Stimulated activated CD8-positive, alpha-beta memory T cell treated with anti-CD3 and anti-CD28 coated beads, Interleukin-4, amount 100 ng/mL, for 4 hours (primary cell): ENCODE measurements at regions not wholly inside any gene's neighbourhood (a gene's known extent, or its start where the extent isn't known, plus 50 kb on each side); places are given as distances from the start of the nearest gene placed in this dataset.

ENCODE experiments used
- DNase-seq, 2 donors: peaks; one replicate each; pipeline ENCODE4 v3.0.0-alpha.2; 2020; ENCODE audit warnings: low read depth in 2 of 2, low spot score in 1 of 2

DNA sequence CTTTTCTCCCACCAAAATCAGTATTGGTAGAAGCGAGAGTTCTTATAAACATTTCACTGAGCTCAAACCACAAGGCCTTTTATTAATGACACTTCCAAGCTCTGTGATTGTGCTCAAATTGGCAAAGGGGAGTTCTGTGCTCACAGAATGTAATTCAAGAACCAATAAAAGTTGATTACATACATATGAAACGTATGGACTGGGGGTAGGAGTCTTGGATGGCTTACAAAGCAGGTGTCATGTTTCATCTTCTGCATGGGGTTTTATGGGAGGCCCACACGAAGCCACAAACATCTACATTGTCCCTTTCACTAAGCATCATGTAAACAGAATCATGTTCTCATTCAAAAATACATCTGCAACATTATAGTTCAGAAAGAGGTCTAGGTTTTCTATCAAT, 828.3 kb downstream of the VRK1 start:
- no peak for DNase-seq

DNA sequence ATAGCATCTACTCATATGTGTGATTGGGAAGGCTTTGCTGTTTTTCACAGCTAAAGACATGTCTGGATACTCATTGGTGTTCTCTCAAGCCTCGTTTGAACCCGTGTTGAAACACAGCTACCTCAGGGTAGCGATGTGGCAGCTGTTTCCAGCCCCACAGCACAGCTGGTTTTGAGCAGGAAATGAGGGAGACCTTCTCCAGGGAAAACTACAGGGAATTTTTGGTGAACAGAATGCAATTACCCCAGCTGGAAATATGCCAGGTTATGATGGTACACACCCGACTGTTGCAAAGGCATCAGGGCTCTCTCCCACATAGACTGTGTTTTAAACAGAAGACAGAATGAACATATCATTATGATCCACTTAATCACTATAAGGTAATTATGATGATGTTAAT, 828.9 kb downstream of the VRK1 start:
- DNase-seq = no peak

DNA sequence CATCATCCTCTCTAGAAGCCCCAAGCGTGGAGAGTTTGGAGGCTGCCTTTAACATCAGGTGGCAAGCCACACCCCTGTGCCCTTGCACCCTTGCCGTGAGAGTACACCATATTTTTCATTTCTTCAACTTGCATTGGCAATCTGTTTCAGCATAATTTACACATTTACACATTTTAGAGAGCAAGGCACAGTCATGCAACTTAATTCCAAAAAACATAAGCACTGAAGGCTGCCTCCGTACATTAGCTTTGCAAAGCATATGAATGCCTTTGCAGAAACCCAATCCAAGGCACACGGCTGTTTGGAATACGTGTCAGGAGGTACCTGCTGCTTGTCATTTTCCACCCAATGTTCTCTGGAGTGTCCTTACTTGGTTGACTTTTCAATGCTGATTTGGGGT, 833.1 kb downstream of the VRK1 start:
- no peak for DNase-seq

DNA sequence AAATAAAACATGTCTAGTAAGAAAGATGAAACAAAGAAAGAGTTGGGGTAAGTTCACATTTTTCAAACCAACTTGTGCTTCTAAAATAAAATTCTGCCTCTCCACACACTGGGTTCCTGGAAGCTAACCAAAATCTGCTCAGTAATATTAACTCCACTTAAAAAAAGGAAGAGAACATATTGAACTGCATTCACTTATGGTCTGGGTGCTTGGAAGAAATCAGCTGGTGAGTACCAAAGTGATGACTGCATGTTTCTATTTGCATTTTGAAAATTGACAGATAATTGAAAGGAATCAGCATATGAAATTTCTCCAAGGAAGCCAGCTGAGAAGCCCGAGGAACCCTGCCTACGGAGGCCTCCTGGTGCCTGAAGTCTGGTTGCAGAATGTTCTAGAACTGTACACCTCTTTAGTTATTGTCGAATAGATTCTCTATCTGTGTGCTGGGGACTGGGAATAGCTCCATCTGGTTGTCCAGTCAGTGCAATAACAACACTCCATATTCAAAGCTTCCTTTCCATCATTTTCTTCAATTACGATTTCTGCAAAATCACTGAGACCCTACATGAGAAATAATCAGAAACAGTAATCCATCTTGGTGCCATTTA, 836.1 kb downstream of the VRK1 start:
- no peak for DNase-seq

DNA sequence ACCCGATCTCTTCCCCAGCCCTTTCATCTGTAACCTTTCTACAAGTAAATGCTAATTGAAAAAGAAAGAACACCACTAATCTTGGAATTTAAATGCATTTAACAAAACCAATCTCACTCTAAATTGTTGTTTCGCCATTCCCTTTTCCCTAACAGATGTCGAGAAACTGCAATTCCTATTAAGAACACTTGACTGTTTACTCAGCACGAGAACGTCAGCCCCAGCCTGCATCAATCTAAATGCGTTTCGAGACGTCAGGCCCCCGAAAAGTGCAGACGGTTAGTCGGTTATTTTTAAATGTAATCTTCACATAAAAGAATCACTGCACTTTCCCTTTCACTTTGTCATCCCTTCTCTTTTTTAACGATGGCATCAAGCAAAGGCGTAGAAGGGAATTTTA, 837.6 kb downstream of the VRK1 start:
- DNase-seq = no peak

DNA sequence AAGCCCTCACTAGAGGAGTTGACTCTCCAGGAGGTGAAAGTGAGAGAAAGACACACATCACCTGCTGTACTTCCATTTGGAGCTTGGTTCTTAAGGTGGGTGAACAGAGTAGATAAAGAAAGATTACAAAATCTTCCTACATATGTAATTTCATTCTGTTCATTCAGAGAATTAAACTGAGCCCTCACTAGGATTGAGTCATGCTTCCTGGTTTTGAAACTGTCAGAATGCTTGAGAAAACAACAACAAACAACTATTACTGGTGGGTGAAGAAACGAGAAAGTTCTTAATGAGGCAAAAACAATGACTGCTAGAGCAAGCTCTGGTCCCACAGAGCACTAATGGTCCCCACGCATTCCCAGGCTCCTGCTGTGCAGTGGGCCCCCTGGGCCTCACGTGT, 841.7 kb downstream of the VRK1 start:
- no peak for DNase-seq

DNA sequence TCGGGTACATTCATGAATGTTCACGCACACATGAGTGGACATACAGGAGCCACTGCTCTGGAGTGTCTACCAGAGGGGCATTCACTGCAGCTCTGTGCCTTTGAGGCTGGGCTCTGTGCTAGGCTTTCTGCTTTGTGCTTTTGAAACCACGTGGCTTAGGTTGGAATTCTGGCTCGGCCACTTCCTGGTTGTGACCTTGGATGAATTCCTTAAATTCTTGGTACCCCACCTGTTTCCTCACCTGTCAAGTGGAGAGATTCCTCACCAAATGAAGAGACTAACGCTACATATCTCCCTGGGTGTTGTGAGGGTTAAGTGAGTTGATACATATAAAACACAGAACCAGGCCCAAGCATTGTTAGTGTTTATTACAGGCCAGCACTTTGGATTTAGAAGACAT, 842.8 kb downstream of the VRK1 start:
- no peak for DNase-seq

DNA sequence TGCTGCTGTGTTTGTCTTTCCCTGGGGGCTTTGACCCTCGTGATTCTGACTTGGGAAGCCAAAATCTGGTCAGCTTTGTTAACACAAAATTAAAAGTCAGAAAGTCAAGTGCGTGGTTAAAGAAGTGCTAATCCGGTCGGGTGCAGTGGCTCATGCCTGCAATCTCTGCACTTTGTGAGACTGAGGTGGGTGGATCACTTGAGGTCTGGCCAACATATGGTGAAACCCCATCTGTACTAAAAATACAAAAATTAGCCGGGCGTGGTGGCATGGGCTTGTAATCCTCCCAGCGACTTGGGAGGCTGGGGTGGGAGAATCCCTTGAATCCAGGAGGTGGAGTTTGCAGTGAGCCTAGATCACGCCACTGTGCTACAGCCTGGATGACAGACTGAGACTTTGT, 844.6 kb downstream of the VRK1 start:
- no peak for DNase-seq

DNA sequence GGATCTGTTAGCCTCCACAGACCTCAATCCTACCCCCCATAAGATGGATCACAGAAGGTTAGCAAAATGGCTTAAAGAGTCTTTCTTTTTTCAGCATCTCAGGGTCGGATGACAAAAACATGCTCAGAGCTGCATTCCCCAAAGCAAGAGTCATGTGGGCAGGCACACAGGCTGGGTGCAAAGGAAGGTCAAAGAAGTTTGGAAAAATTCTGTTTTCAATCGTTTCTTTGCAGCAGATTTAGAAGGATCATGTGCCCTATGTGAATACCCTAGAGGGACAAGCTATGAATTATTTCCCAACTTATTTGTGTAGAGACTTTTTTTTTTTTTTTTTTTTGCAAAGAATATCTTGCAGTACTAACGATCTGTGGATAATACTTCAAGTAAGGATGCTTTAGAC, 845.4 kb downstream of the VRK1 start:
- no peak for DNase-seq

DNA sequence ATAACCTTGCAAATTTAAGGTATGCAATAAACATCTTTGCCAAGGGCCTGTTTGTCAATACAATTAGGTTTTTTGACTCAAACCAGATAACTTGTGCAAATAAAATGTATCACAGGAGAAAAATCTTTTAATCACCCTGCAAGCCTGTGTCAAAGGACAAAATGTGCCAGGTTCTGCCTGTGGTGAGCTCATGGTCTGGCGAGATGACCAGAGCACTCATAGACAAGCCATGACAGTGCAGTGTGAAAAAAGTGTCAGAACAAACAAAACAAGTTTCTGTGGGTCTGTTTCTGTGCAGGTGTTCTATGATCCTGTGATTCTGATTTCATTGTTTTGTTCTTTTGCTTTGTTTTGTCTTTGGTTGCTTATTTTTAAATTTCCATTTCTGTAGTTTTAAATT, 847.2 kb downstream of the VRK1 start:
- DNase-seq = no peak

DNA sequence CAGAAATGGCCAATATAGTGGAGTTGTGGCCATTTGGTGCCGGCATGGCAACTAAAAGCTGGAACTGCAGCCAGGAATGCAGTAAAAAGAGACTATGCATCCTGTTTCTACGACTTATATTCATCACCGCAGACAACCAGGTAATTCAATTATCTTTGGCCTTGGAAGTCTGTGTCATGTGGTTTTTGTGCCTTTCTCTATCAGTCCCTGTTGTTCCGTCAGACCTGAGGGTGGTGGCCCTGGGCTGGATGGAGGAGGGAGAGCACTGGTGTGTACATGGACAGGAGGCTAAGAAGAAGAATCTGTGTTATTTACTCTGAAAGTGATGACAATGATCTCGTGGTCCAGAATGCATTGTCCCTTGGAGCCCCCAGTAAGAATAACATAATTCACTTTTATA, 852.6 kb downstream of the VRK1 start:
- no peak for DNase-seq

DNA sequence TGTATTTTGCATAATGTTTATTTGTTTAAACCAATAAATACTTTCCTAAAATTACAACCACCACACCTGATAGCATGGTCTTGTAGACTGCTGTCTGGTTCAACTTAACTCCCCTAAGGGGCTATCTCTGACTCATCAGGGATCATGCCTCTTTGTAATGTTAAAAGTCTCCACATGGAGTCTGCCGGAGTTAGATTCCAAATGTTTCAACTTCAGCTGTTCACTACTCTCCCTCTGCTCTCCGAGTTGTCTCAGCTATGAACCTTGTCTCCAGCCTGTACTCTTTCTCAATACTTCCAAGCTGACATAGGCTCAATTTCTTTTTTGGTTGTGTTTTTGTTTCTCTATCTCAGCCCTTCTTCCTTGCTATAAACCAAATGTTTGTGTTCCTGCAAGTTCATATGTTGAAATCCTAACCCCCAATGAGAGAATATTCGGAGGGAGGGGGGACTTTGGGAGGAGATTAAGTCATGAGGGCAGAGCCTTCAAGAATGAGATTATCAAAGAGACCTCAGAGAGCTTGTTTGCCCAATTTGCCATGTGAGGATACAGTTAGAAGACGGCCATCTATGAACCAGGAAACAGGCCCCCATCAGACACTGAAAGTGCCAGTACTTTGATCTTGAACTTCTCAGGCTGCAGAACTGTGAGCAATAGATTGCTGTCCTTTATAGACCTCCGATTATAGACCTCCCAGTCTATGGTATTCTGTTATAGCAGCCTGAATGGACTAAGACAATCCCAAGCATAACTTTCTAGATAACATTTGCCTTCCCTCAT, 858.2 kb downstream of the VRK1 start:
- DNase-seq = no peak

DNA sequence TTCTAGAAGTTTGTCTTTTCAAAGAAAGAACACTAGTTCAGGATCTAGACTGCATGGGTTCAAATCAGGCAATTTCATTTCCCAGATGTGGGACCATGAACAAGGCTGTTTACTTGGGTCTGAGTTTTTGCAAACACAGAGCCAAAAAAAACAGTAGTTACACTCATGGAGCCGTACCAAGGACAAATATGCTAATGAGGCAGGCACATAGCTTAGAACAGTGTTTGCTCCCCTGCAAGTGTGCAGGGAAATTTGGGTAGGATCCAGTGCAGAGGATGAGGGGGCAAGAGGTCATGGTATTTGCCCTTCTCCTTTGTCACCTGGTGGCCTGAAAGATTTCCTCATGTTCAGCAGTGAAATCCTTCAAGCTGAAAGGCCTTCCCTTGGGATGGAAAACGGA, 860.4 kb downstream of the VRK1 start:
- no peak for DNase-seq

DNA sequence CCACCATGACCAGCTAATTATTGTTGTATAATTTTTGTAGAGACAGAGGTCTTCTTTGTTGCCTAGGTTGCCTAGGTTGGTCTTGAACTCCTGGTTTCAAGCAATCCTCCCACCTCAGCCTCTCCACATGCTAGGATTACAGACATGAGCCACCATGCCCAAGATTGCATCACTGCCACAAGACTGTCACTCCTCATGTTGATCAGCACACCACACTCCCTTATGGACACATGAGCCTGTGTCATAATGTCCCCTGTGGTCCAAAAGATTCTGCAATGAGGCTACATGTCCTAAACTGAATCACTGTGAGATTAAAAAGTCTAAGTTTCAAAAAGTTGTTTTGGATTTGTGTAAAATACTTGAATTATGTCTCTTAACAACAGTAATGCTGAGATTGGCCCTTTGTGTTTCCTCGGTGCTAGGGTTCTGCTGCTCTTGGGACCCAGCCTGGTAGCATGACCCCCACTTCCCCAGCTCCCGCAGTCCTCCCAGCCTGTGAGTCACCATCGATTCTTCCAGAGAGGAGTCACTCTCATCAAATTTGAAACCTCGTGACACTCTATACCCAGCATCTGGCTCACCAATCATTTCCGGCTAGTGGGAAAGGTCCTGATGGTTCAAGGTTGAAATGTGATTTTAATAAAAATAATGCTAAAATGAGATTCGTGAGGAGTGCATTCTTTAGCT, 890.9 kb downstream of the VRK1 start:
- DNase-seq = no peak

DNA sequence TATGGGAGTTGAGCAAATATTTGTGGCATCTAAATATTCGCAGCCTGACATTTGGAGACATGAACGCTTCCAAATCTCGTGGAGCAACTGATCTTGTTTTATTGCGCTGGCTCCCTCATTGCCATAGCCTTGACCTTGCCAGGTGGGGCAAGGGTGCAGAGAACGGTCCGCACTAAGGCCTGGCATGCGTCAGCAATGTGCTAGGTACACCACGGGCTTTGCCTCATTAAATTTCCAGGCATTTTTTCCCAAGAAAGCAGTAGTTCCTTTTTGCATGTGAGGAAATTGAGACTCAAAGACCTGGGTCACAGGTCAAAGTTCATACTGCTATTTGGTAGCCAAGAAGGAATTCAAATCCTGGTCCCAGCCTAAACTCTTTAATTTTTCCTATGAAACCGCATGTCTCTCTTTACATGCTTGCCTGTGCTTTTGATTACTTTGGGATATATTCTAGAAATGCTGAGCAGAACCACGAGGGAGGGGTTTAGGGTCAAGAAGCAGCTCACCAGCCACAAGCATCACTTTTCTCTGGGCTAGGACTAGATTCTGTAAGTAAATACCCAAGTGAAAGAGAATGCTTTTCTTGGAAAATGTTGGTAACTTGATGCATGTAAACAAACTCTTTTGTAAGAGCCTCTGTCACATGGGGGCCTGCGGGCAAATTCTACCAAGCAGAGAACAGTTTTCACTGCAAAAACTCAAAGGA, 891.6 kb downstream of the VRK1 start:
- no peak for DNase-seq

DNA sequence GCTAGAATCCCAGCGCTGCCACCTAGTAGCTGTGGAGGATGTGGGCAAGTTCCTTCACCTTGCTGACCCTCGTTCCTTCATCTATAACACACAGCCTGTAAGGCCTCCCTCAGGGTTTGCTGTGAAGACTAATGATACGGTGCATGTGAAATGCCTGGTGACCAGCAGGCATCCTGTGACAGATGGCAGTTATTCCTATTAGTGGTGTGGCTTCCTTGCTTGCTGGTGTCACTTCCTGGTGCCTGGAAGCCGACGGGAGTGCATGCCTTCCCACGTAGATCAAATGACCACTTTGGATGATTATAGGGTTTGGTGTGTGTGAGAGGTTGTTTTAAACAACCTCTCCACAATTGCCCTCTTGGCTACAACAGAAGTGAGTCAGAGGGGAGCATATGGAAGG, 894.9 kb downstream of the VRK1 start:
- no peak for DNase-seq

DNA sequence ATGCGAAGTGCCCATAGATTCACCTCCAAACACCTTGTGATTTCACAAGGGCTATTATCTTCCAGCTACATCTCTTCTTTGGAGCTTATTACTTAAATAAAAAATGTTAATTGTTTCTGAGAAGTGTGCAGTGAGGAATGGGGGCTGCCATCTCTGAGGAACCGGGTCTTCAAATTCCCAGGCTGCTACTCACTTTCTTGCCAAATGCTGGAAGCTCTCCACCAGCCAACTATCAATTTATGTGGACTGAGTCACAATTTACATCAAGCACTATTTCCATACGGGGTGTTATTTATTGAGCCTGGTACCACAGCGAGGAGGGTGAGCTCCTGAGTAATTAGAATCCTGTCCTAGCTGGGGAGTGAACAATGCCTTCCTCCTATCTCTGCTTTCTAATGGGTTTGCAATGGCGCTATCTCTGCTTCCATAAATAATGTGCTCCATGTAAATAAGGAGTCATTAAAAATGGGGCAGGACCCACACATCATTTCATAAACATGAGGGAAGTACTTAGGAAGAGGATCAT, 898.3 kb downstream of the VRK1 start:
- DNase-seq = no peak

DNA sequence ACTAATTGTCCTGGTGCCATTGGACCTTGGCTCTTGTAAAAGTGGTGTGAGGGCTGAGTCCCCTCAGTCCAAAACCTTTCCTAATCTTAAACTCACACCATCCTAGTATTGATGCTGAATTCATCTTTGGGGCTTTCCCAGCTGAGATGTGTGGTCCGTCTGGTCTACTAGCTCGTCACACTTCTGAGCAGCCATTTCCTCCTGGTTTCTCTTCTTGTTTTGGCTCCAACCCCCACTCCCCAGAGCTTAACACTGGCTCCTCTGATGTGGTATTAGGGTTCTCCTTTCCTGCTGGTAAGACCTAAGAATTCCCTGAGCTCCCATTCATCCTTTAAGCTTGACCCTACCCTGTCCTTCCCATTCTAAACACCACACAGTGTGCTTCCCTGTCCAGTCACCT, 900.6 kb downstream of the VRK1 start:
- peak in 1 of 2 donors; percentile 24 for DNase-seq

DNA sequence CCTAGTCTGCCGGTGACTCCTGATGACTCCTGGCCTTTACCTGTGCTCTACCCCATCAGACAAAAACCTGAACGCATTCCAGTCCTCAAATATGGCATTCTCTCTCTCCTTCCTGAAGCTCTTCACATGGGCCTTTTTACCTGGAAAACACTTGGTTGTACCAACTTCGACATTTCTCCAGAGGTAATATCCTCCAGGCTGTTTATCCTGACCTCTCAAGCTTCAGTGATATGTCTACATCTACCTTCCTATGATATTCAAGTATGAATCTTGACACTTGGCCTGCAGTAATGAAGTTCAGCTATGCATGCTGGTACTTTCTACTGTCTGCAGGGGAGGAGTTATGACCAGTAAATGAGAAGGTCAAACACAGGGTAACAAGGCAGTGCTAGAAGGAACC, 901.8 kb downstream of the VRK1 start:
- no peak for DNase-seq

DNA sequence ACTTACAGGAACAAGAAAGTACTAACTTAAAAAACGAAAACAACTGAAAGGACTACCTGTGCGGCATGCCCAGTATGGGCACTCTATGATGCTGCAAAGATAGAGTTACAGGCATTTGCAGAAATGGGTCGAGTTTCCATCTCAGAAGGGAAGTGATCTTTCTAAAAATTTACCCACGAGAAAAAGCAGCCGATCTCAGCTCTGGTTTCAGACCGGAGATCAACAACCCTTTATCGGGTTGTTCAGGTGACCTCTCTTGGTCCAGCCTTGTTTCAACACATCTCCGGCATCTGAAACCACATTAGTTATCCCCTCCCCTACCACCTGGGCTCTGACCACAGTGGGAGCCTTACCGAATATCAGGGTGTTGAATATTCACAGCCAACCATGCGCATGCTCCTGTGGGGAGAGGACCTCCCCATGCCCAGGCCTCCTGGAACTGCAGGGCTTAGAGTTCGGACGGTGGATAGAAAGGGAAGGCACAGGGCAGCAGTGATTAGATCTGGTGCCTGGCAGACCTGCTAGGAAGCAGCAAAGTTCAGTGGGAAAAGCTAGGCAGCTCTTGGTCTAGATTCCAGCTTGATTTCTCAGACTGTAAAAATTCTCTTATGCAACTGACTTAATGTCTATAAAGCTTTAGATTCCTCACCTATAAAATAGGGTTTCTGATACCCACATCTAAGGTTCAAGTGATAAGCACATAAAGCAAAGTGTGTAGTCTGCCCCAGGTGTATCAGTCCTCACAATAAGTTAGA, 906.0 kb downstream of the VRK1 start:
- no peak for DNase-seq

DNA sequence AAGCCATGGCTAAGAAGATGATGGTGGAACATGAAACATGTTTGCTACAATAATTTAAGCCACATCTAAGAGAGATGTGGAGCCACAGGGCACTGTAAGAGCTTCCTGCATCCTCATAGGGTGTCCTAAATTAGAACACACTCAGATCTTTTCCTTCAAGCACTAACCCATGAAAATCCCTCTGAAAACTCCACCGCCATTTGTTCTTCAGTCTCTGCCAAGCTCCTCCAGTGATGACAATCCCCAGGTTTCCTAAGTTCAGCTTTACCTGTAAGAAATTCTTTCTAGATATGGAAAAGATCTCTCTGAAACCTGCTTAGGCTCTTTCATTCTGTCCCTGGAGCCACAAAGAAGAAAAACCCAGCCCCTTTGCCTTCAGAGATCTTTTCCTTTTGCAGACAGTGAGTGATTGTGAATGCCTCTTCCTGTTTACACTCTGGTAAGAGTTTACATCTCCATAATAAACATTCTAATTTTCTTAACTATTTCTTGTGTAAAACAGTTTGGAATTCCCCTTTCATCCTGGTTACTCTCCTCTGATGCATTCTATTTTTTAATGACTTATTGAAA, 907.2 kb downstream of the VRK1 start:
- DNase-seq = no peak
